Activated CD8-positive, alpha-beta memory T cell treated with anti-CD3 and anti-CD28 coated beads for 1 hour (primary cell): ENCODE measurements at regions not wholly inside any gene's neighbourhood (a gene's known extent, or its start where the extent isn't known, plus 50 kb on each side); places are given as distances from the start of the nearest gene placed in this dataset.
"Not testable (repeated sequence)": the region's sequence is repeated elsewhere in the genome, so short reads cannot be mapped to it uniquely, and the experiment has no call there.

Source experiments
- DNase-seq, 2 donors: peaks; one replicate each; pipeline ENCODE4 v3.0.0-alpha.2; 2020; ENCODE audit warnings: low read depth in 1 of 2; ENCODE audit errors: extremely low read depth in 1 of 2

- not testable (repeated sequence) for DNase-seq
These were observed 953.2 kb downstream of the STIM2 start for GRCh38 chr4:27813699-27814425.

- DNase-seq, result no peak
These were observed 958.6 kb downstream of the STIM2 start for GRCh38 chr4:27819246-27819645.

GRCh38 chr4:27828843-27829242, 968.2 kb downstream of the STIM2 start:
- DNase-seq, result no peak

- no peak for DNase-seq
These were observed 969.6 kb downstream of the STIM2 start for GRCh38 chr4:27830251-27830650.

- no peak for DNase-seq
These were observed 975.2 kb downstream of the STIM2 start for GRCh38 chr4:27835851-27836250.

- no peak for DNase-seq
These were observed 975.9 kb downstream of the STIM2 start for GRCh38 chr4:27836523-27836922.

- no peak for DNase-seq
These were observed 983.1 kb downstream of the STIM2 start for GRCh38 chr4:27843776-27844175.

- no peak for DNase-seq
These were observed 983.7 kb downstream of the STIM2 start for GRCh38 chr4:27844376-27844775.

- DNase-seq, result no peak
These were observed 986.3 kb downstream of the STIM2 start for GRCh38 chr4:27846951-27847350.

GRCh38 chr4:27861381-27861787, 1000.7 kb downstream of the STIM2 start:
- DNase-seq, result no peak

- DNase-seq, result no peak
These were observed 1001.2 kb downstream of the STIM2 start for GRCh38 chr4:27861802-27862201.

GRCh38 chr4:27873596-27873995, 1013.0 kb downstream of the STIM2 start:
- no peak for DNase-seq

GRCh38 chr4:27881705-27882104, 1021.1 kb downstream of the STIM2 start:
- DNase-seq, result no peak

- no peak for DNase-seq
These were observed 1025.5 kb downstream of the STIM2 start for GRCh38 chr4:27886120-27886519.

GRCh38 chr4:27887646-27888045, 1027.0 kb downstream of the STIM2 start:
- no peak for DNase-seq

GRCh38 chr4:27888505-27888904, 1027.9 kb downstream of the STIM2 start:
- no peak for DNase-seq

GRCh38 chr4:27894951-27895350, 1034.3 kb downstream of the STIM2 start:
- DNase-seq, result no peak

GRCh38 chr4:27908356-27908755, 1047.7 kb downstream of the STIM2 start:
- DNase-seq, result no peak

GRCh38 chr4:27910227-27910626, 1049.6 kb downstream of the STIM2 start:
- no peak for DNase-seq

- DNase-seq, result no peak
These were observed 1050.4 kb downstream of the STIM2 start for GRCh38 chr4:27911047-27911446.

- DNase-seq, result no peak
These were observed 1053.1 kb downstream of the STIM2 start for GRCh38 chr4:27913738-27914137.

- DNase-seq, result no peak
These were observed 1055.2 kb downstream of the STIM2 start for GRCh38 chr4:27915822-27916221.
